HepG2 (cell line): ENCODE measurements at regions not wholly inside any gene's neighbourhood (a gene's known extent, or its start where the extent isn't known, plus 50 kb on each side); places are given as distances from the start of the nearest gene placed in this dataset.

Experiments
- ATAC-seq: fragments of 200-7000 bp; cut with Tn5 transposase; 3 replicates; pipeline ENCODE4 v1.9.1; 2020; ENCODE audit warnings: mild to moderate bottlenecking, moderate library complexity
- BruUV-seq: library from RNA; stranded (reverse); fragments of 400-500 nt; replicated peaks from 2 replicates; lab custom pipeline; 2021; lab: Mats Ljungman, UMichigan
- CTCF ChIA-PET: fragments of 300-600 bp; formaldehyde crosslinking; extraction: SDS; loops from one replicate; lab custom pipeline; 2021; ENCODE audit warnings: low total read pairs, inconsistent platforms, low intra/inter-chr PET ratio; lab: Yijun Ruan, JAX
- POLR2A ChIA-PET: fragments of 350-600 bp; sonication (Branson Sonifier 250); formaldehyde crosslinking; loops from one replicate; lab custom pipeline; 2020; ENCODE audit warnings: antibody characterized with exemption, inconsistent platforms; lab: Yijun Ruan, JAX
- DNase-seq: peaks from one replicate; pipeline ENCODE4 v3.0.0-alpha.2; 2015; ENCODE audit warnings: low spot score
- FAIRE-seq: peaks from 3 replicates; lab custom pipeline; 2011; peaks lifted over from hg19 to GRCh38; lab: Jason Lieb, UNC
- H2AFZ ChIP-seq: one replicate; pipeline ENCODE4 v1.6.1; 2011; ENCODE audit warnings: low read length, inconsistent platforms
- H3K27ac ChIP-seq: fragments of 300-600 bp; 3 replicates; pipeline ENCODE4 v1.8.0; 2011; ENCODE audit warnings: mixed run types, mild to moderate bottlenecking, mixed read lengths, low read length, inconsistent platforms; ENCODE audit not compliant: insufficient read depth; ENCODE audit errors: extremely low read length
- H3K27me3 ChIP-seq, 2 experiments: fragments of 200-600 bp in 1 of 2; 2 replicates in 1 of 2; 3 replicates in 1 of 2; pipeline versions ENCODE4 v1.6.0 to v1.8.0; 2011; ENCODE audit warnings: low read length in 2 of 2, mild to moderate bottlenecking in 2 of 2, moderate library complexity in 2 of 2, inconsistent platforms in 1 of 2; ENCODE audit not compliant: insufficient read depth in 2 of 2, control insufficient read depth in 1 of 2
- H3K36me3 ChIP-seq, 2 experiments: fragments of 200-600 bp in 1 of 2; replicated peaks in 1 of 2; 2 replicates in 1 of 2; 3 replicates in 1 of 2; pipeline versions ENCODE4 v1.5.1 to v1.8.0; 2011; ENCODE audit warnings: low read length in 2 of 2, inconsistent platforms in 1 of 2; ENCODE audit not compliant: insufficient read depth in 2 of 2, control insufficient read depth in 1 of 2
- H3K4me1 ChIP-seq: 2 replicates; pipeline ENCODE4 v1.5.1; 2012; ENCODE audit warnings: low read length, inconsistent platforms; ENCODE audit not compliant: insufficient read depth
- H3K4me2 ChIP-seq: 2 replicates; pipeline ENCODE4 v1.6.0; 2011; ENCODE audit warnings: low read depth, low read length, inconsistent platforms
- H3K4me3 ChIP-seq, 3 experiments: fragments of 200-600 bp in 1 of 3; sonication (generic), shearing (Covaris generic) in 1 of 3; replicated peaks in 1 of 3; 2 replicates each; pipeline ENCODE4 v1.5.1; 2011 to 2016; ENCODE audit warnings: low read length in 3 of 3, inconsistent platforms in 2 of 3, low read depth in 2 of 3, mild to moderate bottlenecking in 2 of 3, control low read depth in 1 of 3, mixed read lengths in 1 of 3; ENCODE audit not compliant: insufficient read depth in 1 of 3
- H3K79me2 ChIP-seq: one replicate; pipeline ENCODE4 v1.6.1; 2011; ENCODE audit warnings: low read length, inconsistent platforms; ENCODE audit not compliant: insufficient read depth
- H3K9ac ChIP-seq: 2 replicates; pipeline ENCODE4 v1.6.0; 2011; ENCODE audit warnings: mild to moderate bottlenecking, low read depth, low read length, inconsistent platforms; ENCODE audit not compliant: insufficient read depth
- H3K9me3 ChIP-seq: 2 replicates; pipeline ENCODE4 v1.5.1; 2012; ENCODE audit warnings: mild to moderate bottlenecking, low read length
- H4K20me1 ChIP-seq: 2 replicates; pipeline ENCODE4 v1.6.0; 2011; ENCODE audit warnings: inconsistent platforms, mild to moderate bottlenecking, low read length, moderate library complexity; ENCODE audit not compliant: insufficient read depth
- HDAC6 ChIP-seq: fragments of 200-600 bp; sonication (generic); IDR thresholded peaks from 2 replicates; pipeline ENCODE4 v1.7.0; 2017; ENCODE audit warnings: mild to moderate bottlenecking, antibody characterized with exemption, low read length, low read depth
- MBD4 ChIP-seq: IDR thresholded peaks from 2 replicates; pipeline ENCODE4 v1.6.1; 2012; ENCODE audit warnings: low read length, inconsistent platforms, borderline replicate concordance
- PBX2 ChIP-seq: IDR thresholded peaks from 2 replicates; pipeline ENCODE4 v1.6.1; 2016; ENCODE audit warnings: control low read depth
- RBFOX2 ChIP-seq: fragments of 200-400 bp; formaldehyde crosslinking; IDR thresholded peaks from 2 replicates; pipeline ENCODE4 v1.6.1; 2017; ENCODE audit warnings: low read depth, mild to moderate bottlenecking, low read length
- RNF219 ChIP-seq: sonication (generic); formaldehyde crosslinking; IDR thresholded peaks from 2 replicates; pipeline ENCODE4 v1.5.0; 2020; ENCODE audit warnings: mild to moderate bottlenecking, missing genetic modification reagents
- SIX1 ChIP-seq: sonication (generic); formaldehyde crosslinking; IDR thresholded peaks from 2 replicates; pipeline ENCODE4 v1.4.0; 2020; ENCODE audit warnings: missing genetic modification reagents, borderline replicate concordance
- SP1 ChIP-seq, 2 experiments: fragments of 450-650 bp in 1 of 2; sonication (generic) in 1 of 2; formaldehyde crosslinking in 1 of 2; IDR thresholded peaks; 2 replicates each; pipeline versions ENCODE4 v1.4.0 to v1.6.1; 2016 to 2020; ENCODE audit warnings: missing genetic modification reagents in 1 of 2
- ZNF205 ChIP-seq: IDR thresholded peaks from 2 replicates; pipeline ENCODE4 v1.6.1; 2018; ENCODE audit warnings: missing biosample characterization, missing genetic modification reagents
- ZNF280D ChIP-seq: sonication (generic); formaldehyde crosslinking; IDR thresholded peaks from 2 replicates; pipeline ENCODE4 v1.5.1; 2020; ENCODE audit warnings: mild to moderate bottlenecking, missing genetic modification reagents
- ZNF510 ChIP-seq: sonication (generic); formaldehyde crosslinking; IDR thresholded peaks from 2 replicates; pipeline ENCODE4 v1.4.0; 2020; ENCODE audit warnings: low read depth, mild to moderate bottlenecking, missing genetic modification reagents
- ZNF558 ChIP-seq: sonication (generic); formaldehyde crosslinking; IDR thresholded peaks from 2 replicates; pipeline ENCODE4 v1.9.0; 2022; ENCODE audit warnings: mild to moderate bottlenecking, missing genetic modification reagents, borderline replicate concordance
- WGBS: methylation state at CpG from one replicate; pipeline ENCODE4 v1.1.6; 2017; ENCODE audit warnings: low lambda C conversion rate; 5-methylcytosine and 5-hydroxymethylcytosine counted together
- in situ Hi-C: cut with HindIII; loops from 2 replicates; pipeline ENCODE4 v1.10.0; 2017; ENCODE audit warnings: low pct_unique_long_range_greater_than_20kb; ENCODE audit not compliant: extremely low pct_ligation_motif_present
- intact Hi-C: fragments of 100-400 bp; cut with micrococcal nuclease; formaldehyde crosslinking; loops from one replicate; pipeline ENCODE4 v1.10.0; 2022; ENCODE audit not compliant: unreplicated experiment
- TF ChIP-seq, protein P1 (sequence below): sonication (generic); formaldehyde crosslinking; IDR thresholded peaks from 2 replicates; pipeline ENCODE4 v1.4.0; 2020; ENCODE audit warnings: mild to moderate bottlenecking, missing genetic modification reagents
- TF ChIP-seq, protein P2 (sequence below): sonication (generic); formaldehyde crosslinking; IDR thresholded peaks from 2 replicates; pipeline ENCODE4 v1.9.0; 2022; ENCODE audit warnings: missing genetic modification reagents, mild to moderate bottlenecking, borderline replicate concordance
- TF ChIP-seq, protein P3 (sequence below): sonication (generic); formaldehyde crosslinking; IDR thresholded peaks from 2 replicates; pipeline ENCODE4 v1.5.0; 2020; ENCODE audit warnings: mild to moderate bottlenecking, low read depth, missing genetic modification reagents, borderline replicate concordance

GRCh38 chr6:113203715-113204110, 653.4 kb upstream of the MARCKS start:
- no peaks in the 10 kb centered on the region for H3K36me3 ChIP-seq
- no peak overlapping the region for H3K27ac ChIP-seq
- H3K27me3 ChIP-seq = no peaks in the 10 kb centered on the region
- no peak overlapping the region for H2AFZ ChIP-seq
- DNase-seq (no peak), ATAC-seq (no peak), FAIRE-seq (no peak)
- in situ Hi-C loops (no loop called here), intact Hi-C loops (no loop called here)
- BruUV-seq = no TSS peak
- no peaks in the 10 kb centered on the region for H3K79me2 ChIP-seq
- no peaks in the 10 kb centered on the region for H3K9me3 ChIP-seq
- CTCF ChIA-PET = no interaction called here
- POLR2A ChIA-PET = no interaction called here
- H3K4me2 ChIP-seq = no peak overlapping the region
- no peaks in the 10 kb centered on the region for H4K20me1 ChIP-seq
- H3K4me3 ChIP-seq = no peak overlapping the region
- WGBS = 40% methylated on average over 4 of the region's 4 CpGs
- H3K9ac ChIP-seq = no peak overlapping the region
- no peaks in the 10 kb centered on the region for H3K4me1 ChIP-seq
- TF ChIP-seq RNF219 (CRISPR knock-in tag) (no peak), ZNF510 (CRISPR knock-in tag) (no peak), SIX1 (no peak), ZNF205 (CRISPR knock-in tag) (no peak), PBX2 (no peak), SP1 (IDR thresholded peaks at IDR 0.05) (no peak), SP1 (CRISPR knock-in tag; IDR thresholded peaks at IDR 0.05) (no peak), ZNF280D (CRISPR knock-in tag) (no peak), MBD4 (no peak), ZNF558 (CRISPR knock-in tag) (no peak), RBFOX2 (no peak), HDAC6 (no peak)
- TF ChIP-seq, protein P1, sequence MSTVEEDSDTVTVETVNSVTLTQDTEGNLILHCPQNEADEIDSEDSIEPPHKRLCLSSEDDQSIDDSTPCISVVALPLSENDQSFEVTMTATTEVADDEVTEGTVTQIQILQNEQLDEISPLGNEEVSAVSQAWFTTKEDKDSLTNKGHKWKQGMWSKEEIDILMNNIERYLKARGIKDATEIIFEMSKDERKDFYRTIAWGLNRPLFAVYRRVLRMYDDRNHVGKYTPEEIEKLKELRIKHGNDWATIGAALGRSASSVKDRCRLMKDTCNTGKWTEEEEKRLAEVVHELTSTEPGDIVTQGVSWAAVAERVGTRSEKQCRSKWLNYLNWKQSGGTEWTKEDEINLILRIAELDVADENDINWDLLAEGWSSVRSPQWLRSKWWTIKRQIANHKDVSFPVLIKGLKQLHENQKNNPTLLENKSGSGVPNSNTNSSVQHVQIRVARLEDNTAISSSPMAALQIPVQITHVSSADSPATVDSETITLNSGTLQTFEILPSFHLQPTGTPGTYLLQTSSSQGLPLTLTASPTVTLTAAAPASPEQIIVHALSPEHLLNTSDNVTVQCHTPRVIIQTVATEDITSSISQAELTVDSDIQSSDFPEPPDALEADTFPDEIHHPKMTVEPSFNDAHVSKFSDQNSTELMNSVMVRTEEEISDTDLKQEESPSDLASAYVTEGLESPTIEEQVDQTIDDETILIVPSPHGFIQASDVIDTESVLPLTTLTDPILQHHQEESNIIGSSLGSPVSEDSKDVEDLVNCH = no peak
- TF ChIP-seq, protein P2, sequence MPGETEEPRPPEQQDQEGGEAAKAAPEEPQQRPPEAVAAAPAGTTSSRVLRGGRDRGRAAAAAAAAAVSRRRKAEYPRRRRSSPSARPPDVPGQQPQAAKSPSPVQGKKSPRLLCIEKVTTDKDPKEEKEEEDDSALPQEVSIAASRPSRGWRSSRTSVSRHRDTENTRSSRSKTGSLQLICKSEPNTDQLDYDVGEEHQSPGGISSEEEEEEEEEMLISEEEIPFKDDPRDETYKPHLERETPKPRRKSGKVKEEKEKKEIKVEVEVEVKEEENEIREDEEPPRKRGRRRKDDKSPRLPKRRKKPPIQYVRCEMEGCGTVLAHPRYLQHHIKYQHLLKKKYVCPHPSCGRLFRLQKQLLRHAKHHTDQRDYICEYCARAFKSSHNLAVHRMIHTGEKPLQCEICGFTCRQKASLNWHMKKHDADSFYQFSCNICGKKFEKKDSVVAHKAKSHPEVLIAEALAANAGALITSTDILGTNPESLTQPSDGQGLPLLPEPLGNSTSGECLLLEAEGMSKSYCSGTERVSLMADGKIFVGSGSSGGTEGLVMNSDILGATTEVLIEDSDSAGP (CRISPR knock-in tag) = no peak
- TF ChIP-seq, protein P3, sequence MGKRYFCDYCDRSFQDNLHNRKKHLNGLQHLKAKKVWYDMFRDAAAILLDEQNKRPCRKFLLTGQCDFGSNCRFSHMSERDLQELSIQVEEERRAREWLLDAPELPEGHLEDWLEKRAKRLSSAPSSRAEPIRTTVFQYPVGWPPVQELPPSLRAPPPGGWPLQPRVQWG (CRISPR knock-in tag) = no peak
